HEK293 (cell line): ENCODE measurements at regions not wholly inside any gene's neighbourhood (a gene's known extent, or its start where the extent isn't known, plus 50 kb on each side); places are given as distances from the start of the nearest gene placed in this dataset.
"Not testable (repeated sequence)": the region's sequence is repeated elsewhere in the genome, so short reads cannot be mapped to it uniquely, and the experiment has no call there.

ENCODE experiments used
- CTCF ChIA-PET: fragments of 350-600 bp; formaldehyde crosslinking; extraction: SDS; loops from one replicate; lab custom pipeline; 2021; ENCODE audit warnings: antibody characterized with exemption; lab: Yijun Ruan, JAX
- POLR2A ChIA-PET: fragments of 300-600 bp; formaldehyde crosslinking; extraction: SDS; loops from one replicate; lab custom pipeline; 2020; ENCODE audit warnings: antibody characterized with exemption, inconsistent platforms; lab: Yijun Ruan, JAX
- H3K27ac ChIP-seq: fragments of 200-500 bp; sonication (Bioruptor generic); 2 replicates; pipeline ENCODE4 v1.5.1; 2014; ENCODE audit warnings: low read depth, low read length, control low read depth, inconsistent platforms; ENCODE audit errors: extremely low read depth
- H3K36me3 ChIP-seq, 2 experiments: fragments of 200-500 bp in 1 of 2; sonication (Bioruptor generic) in 1 of 2; 1 replicate in 1 of 2; 2 replicates in 1 of 2; pipeline ENCODE4 v1.5.1; 2014 to 2017; ENCODE audit warnings: inconsistent platforms in 2 of 2, low read length in 2 of 2; ENCODE audit not compliant: control insufficient read depth in 2 of 2, insufficient read depth in 1 of 2
- H3K4me1 ChIP-seq: fragments of 200-500 bp; sonication (Bioruptor generic); 2 replicates; pipeline ENCODE4 v1.5.1; 2014; ENCODE audit warnings: mild to moderate bottlenecking, low read length, inconsistent platforms; ENCODE audit not compliant: control insufficient read depth, insufficient read depth
- H3K4me3 ChIP-seq: 2 replicates; pipeline ENCODE4 v1.5.1; 2011; ENCODE audit warnings: low read depth, mild to moderate bottlenecking, control low read depth, low read length, moderate library complexity
- H3K9me3 ChIP-seq: fragments of 200-500 bp; sonication (Bioruptor generic); 2 replicates; pipeline ENCODE4 v1.5.1; 2014; ENCODE audit warnings: low read depth, low read length, inconsistent platforms; ENCODE audit not compliant: control insufficient read depth, insufficient read depth
- BCL11A ChIP-seq: fragments of 450-650 bp; formaldehyde crosslinking; IDR thresholded peaks from 2 replicates; pipeline ENCODE4 v1.5.1; 2016; ENCODE audit warnings: low read depth, missing biosample characterization, missing genetic modification characterization
- BCL6B ChIP-seq: fragments of 450-650 bp; formaldehyde crosslinking; IDR thresholded peaks from 2 replicates; pipeline ENCODE4 v1.5.1; 2017; ENCODE audit warnings: missing biosample characterization, missing genetic modification characterization
- GLI2 ChIP-seq: fragments of 450-650 bp; formaldehyde crosslinking; IDR thresholded peaks from 2 replicates; pipeline ENCODE4; 2017; ENCODE audit warnings: missing biosample characterization, missing genetic modification characterization, low read depth, borderline replicate concordance
- GLIS1 ChIP-seq: fragments of 450-650 bp; formaldehyde crosslinking; IDR thresholded peaks from 2 replicates; pipeline ENCODE4 v1.5.1; 2016; ENCODE audit warnings: missing biosample characterization, missing genetic modification characterization
- KLF1 ChIP-seq: fragments of 450-650 bp; formaldehyde crosslinking; IDR thresholded peaks from 2 replicates; pipeline ENCODE4 v1.5.1; 2016; ENCODE audit warnings: missing biosample characterization, missing genetic modification characterization
- KLF17 ChIP-seq: fragments of 450-650 bp; formaldehyde crosslinking; IDR thresholded peaks from 2 replicates; pipeline ENCODE4 v1.5.1; 2016; ENCODE audit warnings: missing biosample characterization, missing genetic modification characterization
- SCRT1 ChIP-seq: fragments of 450-650 bp; formaldehyde crosslinking; IDR thresholded peaks from 2 replicates; pipeline ENCODE4 v1.5.1; 2016; ENCODE audit warnings: missing biosample characterization, missing genetic modification characterization, borderline replicate concordance
- SCRT2 ChIP-seq: fragments of 450-650 bp; formaldehyde crosslinking; IDR thresholded peaks from 2 replicates; pipeline ENCODE4 v1.5.1; 2016; ENCODE audit warnings: missing biosample characterization, missing genetic modification characterization
- ZBTB44 ChIP-seq: fragments of 450-650 bp; IDR thresholded peaks from 2 replicates; pipeline ENCODE4 v1.5.1; 2018; ENCODE audit warnings: missing biosample characterization, mild to moderate bottlenecking, missing genetic modification characterization
- ZBTB6 ChIP-seq: fragments of 450-650 bp; formaldehyde crosslinking; IDR thresholded peaks from 2 replicates; pipeline ENCODE4 v1.5.1; 2017; ENCODE audit warnings: missing biosample characterization, missing genetic modification characterization
- ZNF10 ChIP-seq: fragments of 450-650 bp; formaldehyde crosslinking; IDR thresholded peaks from 2 replicates; pipeline ENCODE4 v1.5.1; 2017; ENCODE audit warnings: missing biosample characterization, missing genetic modification characterization
- ZNF112 ChIP-seq: fragments of 450-650 bp; formaldehyde crosslinking; IDR thresholded peaks from 2 replicates; pipeline ENCODE4 v1.5.0; 2017; ENCODE audit warnings: missing biosample characterization, missing genetic modification characterization
- ZNF138 ChIP-seq: fragments of 450-650 bp; formaldehyde crosslinking; IDR thresholded peaks from 2 replicates; pipeline ENCODE4 v1.5.1; 2016; ENCODE audit warnings: missing biosample characterization, missing genetic modification characterization, borderline replicate concordance
- ZNF157 ChIP-seq: fragments of 450-650 bp; formaldehyde crosslinking; IDR thresholded peaks from 2 replicates; pipeline ENCODE4 v1.5.1; 2016; ENCODE audit warnings: missing biosample characterization, missing genetic modification characterization
- ZNF324 ChIP-seq: fragments of 450-650 bp; formaldehyde crosslinking; IDR thresholded peaks from 2 replicates; pipeline ENCODE4 v1.5.1; 2016; ENCODE audit warnings: missing biosample characterization, missing genetic modification characterization
- ZNF394 ChIP-seq: fragments of 450-650 bp; formaldehyde crosslinking; IDR thresholded peaks from 2 replicates; pipeline ENCODE4 v1.5.1; 2016; ENCODE audit warnings: missing biosample characterization, missing genetic modification characterization, mild to moderate bottlenecking, moderate library complexity, borderline replicate concordance
- ZNF404 ChIP-seq: fragments of 450-650 bp; formaldehyde crosslinking; IDR thresholded peaks from 2 replicates; pipeline ENCODE4 v1.5.1; 2017; ENCODE audit warnings: missing biosample characterization, missing genetic modification characterization
- ZNF514 ChIP-seq: fragments of 450-650 bp; formaldehyde crosslinking; IDR thresholded peaks from 2 replicates; pipeline ENCODE4 v1.5.1; 2016; ENCODE audit warnings: missing biosample characterization, missing genetic modification characterization
- ZNF623 ChIP-seq: fragments of 450-650 bp; formaldehyde crosslinking; IDR thresholded peaks from 2 replicates; pipeline ENCODE4 v1.5.1; 2016; ENCODE audit warnings: missing biosample characterization, missing genetic modification characterization
- ZNF639 ChIP-seq: fragments of 450-650 bp; formaldehyde crosslinking; IDR thresholded peaks from 2 replicates; pipeline ENCODE4 v1.5.1; 2016; ENCODE audit warnings: missing biosample characterization, missing genetic modification characterization
- ZNF670 ChIP-seq: fragments of 450-650 bp; formaldehyde crosslinking; IDR thresholded peaks from 2 replicates; pipeline ENCODE4 v1.5.1; 2016; ENCODE audit warnings: missing biosample characterization, missing genetic modification characterization, low read depth

GRCh38 chr4:65999518-65999871 lies 329.2 kb upstream of the EPHA5 start (continued):
- TF ChIP-seq ZNF394 (tag by site-specific recombination) = no peak
- TF ChIP-seq ZBTB44 (tag by site-specific recombination) = no peak
- no peak for TF ChIP-seq ZBTB6 (tag by site-specific recombination)
- TF ChIP-seq KLF1 (tag by site-specific recombination) = no peak
- TF ChIP-seq SCRT2 (tag by site-specific recombination) = no peak
- no peak for TF ChIP-seq ZNF404 (tag by site-specific recombination)
- no peak for TF ChIP-seq KLF17 (tag by site-specific recombination)
- TF ChIP-seq BCL11A (tag by site-specific recombination) = no peak

- H3K9me3 ChIP-seq, H3K36me3 ChIP-seq, POLR2A ChIA-PET, H3K4me3 ChIP-seq, H3K4me1 ChIP-seq, CTCF ChIA-PET: not testable (repeated sequence)
- peak overlapping the region; percentile 62; the same call in 1 of the 2 replicates for H3K27ac ChIP-seq
Observed at GRCh38 chr4:65998807-65999517, 328.7 kb upstream of the EPHA5 start.

GRCh38 chr4:65983061-65983460 lies 312.8 kb upstream of the EPHA5 start:
- Histone ChIP-seq H3K4me1 (no peaks in the 10 kb centered on the region), H3K4me3 (no peak overlapping the region), H3K27ac (no peak overlapping the region), H3K36me3 (no peaks in the 10 kb centered on the region), H3K9me3 (no peaks in the 10 kb centered on the region)
- TF ChIP-seq ZNF10 (tag by site-specific recombination) = no peak
- TF ChIP-seq ZNF138 (tag by site-specific recombination) = no peak
- TF ChIP-seq ZNF670 (tag by site-specific recombination) = no peak
- no peak for TF ChIP-seq GLI2
- TF ChIP-seq ZNF157 (tag by site-specific recombination) = no peak
- TF ChIP-seq GLIS1 (tag by site-specific recombination) = no peak
- no peak for TF ChIP-seq BCL6B (tag by site-specific recombination)
- no peak for TF ChIP-seq ZNF324 (tag by site-specific recombination)
- no peak for TF ChIP-seq ZNF514
- no peak for TF ChIP-seq ZNF112
- no peak for TF ChIP-seq ZNF639 (tag by site-specific recombination)
- no peak for TF ChIP-seq SCRT1 (tag by site-specific recombination)
- TF ChIP-seq ZNF623 (tag by site-specific recombination) = no peak
- POLR2A ChIA-PET = no interaction called here
- CTCF ChIA-PET = no interaction called here
